ENCODE measurements at regions not wholly inside any gene's neighbourhood (a gene's known extent, or its start where the extent isn't known, plus 50 kb on each side); places are given as distances from the start of the nearest gene placed in this dataset.
"Not testable (repeated sequence)": the region's sequence is repeated elsewhere in the genome, so short reads cannot be mapped to it uniquely, and the experiment has no call there.

- DNase-seq = no peak
These were observed 615.6 kb downstream of the KCNH5 start for GRCh38 chr14:62429683-62430082.

GRCh38 chr14:62431496-62431895, 613.8 kb downstream of the KCNH5 start:
- no peak for DNase-seq

- no peak for DNase-seq
These were observed 612.3 kb downstream of the KCNH5 start for GRCh38 chr14:62432955-62433354.

GRCh38 chr14:62436261-62436660, 609.0 kb downstream of the KCNH5 start:
- no peak for DNase-seq

GRCh38 chr14:62439210-62439609, 606.0 kb downstream of the KCNH5 start:
- no peak for DNase-seq

- DNase-seq = no peak
These were observed 601.5 kb downstream of the KCNH5 start for GRCh38 chr14:62443796-62444195.

- no peak for DNase-seq
These were observed 599.7 kb downstream of the KCNH5 start for GRCh38 chr14:62445570-62445969.

GRCh38 chr14:62451221-62451620, 594.0 kb downstream of the KCNH5 start:
- DNase-seq = no peak

- no peak for DNase-seq
These were observed 592.0 kb downstream of the KCNH5 start for GRCh38 chr14:62453226-62453625.

- DNase-seq = no peak
These were observed 589.8 kb downstream of the KCNH5 start for GRCh38 chr14:62455446-62455845.

- no peak for DNase-seq
These were observed 582.3 kb downstream of the KCNH5 start for GRCh38 chr14:62462988-62463387.

GRCh38 chr14:62468946-62469345, 576.3 kb downstream of the KCNH5 start:
- DNase-seq = no peak

- DNase-seq = no peak
These were observed 574.3 kb downstream of the KCNH5 start for GRCh38 chr14:62470935-62471334.

- DNase-seq = no peak
These were observed 554.1 kb downstream of the KCNH5 start for GRCh38 chr14:62491146-62491545.

- DNase-seq = no peak
These were observed 547.5 kb downstream of the KCNH5 start for GRCh38 chr14:62497708-62498107.

GRCh38 chr14:62501021-62501750, 544.1 kb downstream of the KCNH5 start:
- DNase-seq = no peak

- no peak for DNase-seq
These were observed 540.2 kb downstream of the KCNH5 start for GRCh38 chr14:62505045-62505444.

GRCh38 chr14:62521309-62521708, 523.9 kb downstream of the KCNH5 start:
- DNase-seq = not testable (repeated sequence)

GRCh38 chr14:62528296-62528695, 517.0 kb downstream of the KCNH5 start:
- no peak for DNase-seq

GRCh38 chr14:62532181-62532580, 513.1 kb downstream of the KCNH5 start:
- no peak for DNase-seq

- DNase-seq = no peak
These were observed 498.3 kb downstream of the KCNH5 start for GRCh38 chr14:62546862-62547474.

- no peak for DNase-seq
These were observed 487.8 kb downstream of the KCNH5 start for GRCh38 chr14:62557416-62557815.

- no peak for DNase-seq
These were observed 486.8 kb downstream of the KCNH5 start for GRCh38 chr14:62558451-62558850.

- no peak for DNase-seq
These were observed 460.0 kb downstream of the KCNH5 start for GRCh38 chr14:62585247-62585646.

GRCh38 chr14:62592877-62593276, 452.4 kb downstream of the KCNH5 start:
- DNase-seq = no peak
